Uterus (tissue), 3 donors: ENCODE measurements at regions not wholly inside any gene's neighbourhood (a gene's known extent, or its start where the extent isn't known, plus 50 kb on each side); places are given as distances from the start of the nearest gene placed in this dataset.

Experiments used
- DNase-seq, 2 donors: peaks; one replicate each; pipeline ENCODE4 v3.0.0-alpha.2; 2019 to 2020
- H3K27ac ChIP-seq, 2 donors: fragments of 200-600 bp; sonication (generic); 1 replicate in 1 of 2; 2 replicates in 1 of 2; pipeline ENCODE4 v1.5.1; 2016 to 2018
- H3K27me3 ChIP-seq, 2 donors: fragments of 200-600 bp; sonication (generic); one replicate each; pipeline ENCODE4 v1.5.1; 2018 to 2019; ENCODE audit warnings: control low read depth in 1 of 2
- H3K36me3 ChIP-seq, 2 donors: fragments of 200-600 bp; sonication (generic); one replicate each; pipeline ENCODE4 v1.5.1; 2019; ENCODE audit warnings: control low read depth in 1 of 2
- H3K4me1 ChIP-seq, 2 donors: fragments of 200-600 bp; sonication (generic); one replicate each; pipeline ENCODE4 v1.5.1; 2018 to 2019; ENCODE audit warnings: control low read depth in 1 of 2
- H3K4me3 ChIP-seq, 2 donors: fragments of 200-600 bp; sonication (generic); 1 replicate in 1 of 2; 2 replicates in 1 of 2; pipeline ENCODE4 v1.5.1; 2018 to 2019; ENCODE audit warnings: mild to moderate bottlenecking in 1 of 2
- H3K9me3 ChIP-seq, 2 donors: fragments of 200-600 bp; sonication (generic); one replicate each; pipeline ENCODE4 v1.5.1; 2019; ENCODE audit warnings: control low read depth in 1 of 2
- CTCF ChIP-seq, 4 experiments: fragments of 200-600 bp in 2 of 4; fragments of 450-650 bp in 2 of 4; sonication (generic) in 2 of 4; IDR thresholded peaks; one replicate each; pipeline ENCODE4 v1.5.1; 2016 to 2019; ENCODE audit warnings: antibody characterized with exemption in 4 of 4, mild to moderate bottlenecking in 2 of 4, moderate library complexity in 1 of 4
- POLR2A ChIP-seq, 2 donors: fragments of 450-650 bp; IDR thresholded peaks; one replicate each; pipeline ENCODE4 v1.6.1; 2016; ENCODE audit warnings: antibody characterized with exemption in 2 of 2, mild to moderate bottlenecking in 1 of 2, moderate library complexity in 1 of 2
- intact Hi-C: fragments of 100-400 bp; cut with DNase I; formaldehyde crosslinking; loops from one replicate; pipeline ENCODE4 v1.15.1; 2023; ENCODE audit warnings: low total_unique reads
- donor health status: DM: yes; HTN: yes; CAD: no.

- Histone ChIP-seq H3K36me3 (no peaks in the 10 kb centered on the region), H3K4me1 (peaks cover 7 to 16% of the 10 kb centered on the region in 2 donors), H3K27me3 (no peaks in the 10 kb centered on the region), H3K9me3 (no peaks in the 10 kb centered on the region), H3K27ac (peak overlapping the region; percentile 53 to 74), H3K4me3 (no peak overlapping the region)
- intact Hi-C loops, result no loop called here
- TF ChIP-seq POLR2A (IDR thresholded peaks at IDR 0.05) (no peak), CTCF (IDR thresholded peaks at IDR 0.05) (no peak)
- DNase-seq, result peak; percentile 50 to 58
These were observed 74.6 kb upstream of the NPAS1 start for GRCh38 chr19:46944918-46945628.

GRCh38 chr19:46945694-46946489 lies 73.7 kb upstream of the NPAS1 start:
- Histone ChIP-seq H3K27me3 (no peaks in the 10 kb centered on the region), H3K4me1 (peaks cover 10 to 16% of the 10 kb centered on the region in 2 donors), H3K36me3 (no peaks in the 10 kb centered on the region), H3K27ac (peak overlapping the region; percentile 53 to 74), H3K4me3 (no peak overlapping the region), H3K9me3 (no peaks in the 10 kb centered on the region)
- intact Hi-C loops, result no loop called here
- no peak for DNase-seq
- TF ChIP-seq POLR2A (IDR thresholded peaks at IDR 0.05), result no peak
- no peak for TF ChIP-seq CTCF (IDR thresholded peaks at IDR 0.05)

GRCh38 chr19:46946611-46947238 lies 72.9 kb upstream of the NPAS1 start:
- no peak for DNase-seq
- Histone ChIP-seq H3K36me3 (no peaks in the 10 kb centered on the region), H3K27me3 (no peaks in the 10 kb centered on the region), H3K4me3 (no peak overlapping the region), H3K27ac (peak overlapping the region; percentile 25 to 74), H3K4me1 (peaks cover 18 to 19% of the 10 kb centered on the region in 2 donors), H3K9me3 (no peaks in the 10 kb centered on the region)
- TF ChIP-seq POLR2A (IDR thresholded peaks at IDR 0.05), result no peak
- TF ChIP-seq CTCF (IDR thresholded peaks at IDR 0.05), result no peak
- intact Hi-C loops, result no loop called here

GRCh38 chr19:46947866-46948265 lies 71.8 kb upstream of the NPAS1 start:
- intact Hi-C loops, result no loop called here
- TF ChIP-seq POLR2A (IDR thresholded peaks at IDR 0.05), result no peak
- no peak for TF ChIP-seq CTCF (IDR thresholded peaks at IDR 0.05)
- Histone ChIP-seq H3K27me3 (no peaks in the 10 kb centered on the region), H3K27ac (no peak overlapping the region), H3K4me3 (no peak overlapping the region), H3K9me3 (no peaks in the 10 kb centered on the region), H3K36me3 (no peaks in the 10 kb centered on the region), H3K4me1 (peaks cover 19 to 22% of the 10 kb centered on the region in 2 donors)
- DNase-seq, result no peak
